OCI-LY7 (cell line): ENCODE measurements at regions not wholly inside any gene's neighbourhood (a gene's known extent, or its start where the extent isn't known, plus 50 kb on each side); places are given as distances from the start of the nearest gene placed in this dataset.

Experiments
- BruUV-seq: library from RNA; stranded (reverse); fragments of 400-500 nt; replicated peaks from 2 replicates; lab custom pipeline; 2021; lab: Mats Ljungman, UMichigan
- CTCF ChIA-PET: fragments of 300-600 bp; sonication (Branson Sonifier 250); formaldehyde crosslinking; loops from one replicate; lab custom pipeline; 2022; ENCODE audit warnings: antibody characterized with exemption; ENCODE audit not compliant: unreplicated experiment; lab: Charles Lee
- POLR2A ChIA-PET: fragments of 300-600 bp; sonication (Branson Sonifier 250); formaldehyde crosslinking; loops from one replicate; lab custom pipeline; 2022; ENCODE audit warnings: antibody characterized with exemption; lab: Charles Lee
- DNase-seq: peaks from one replicate; pipeline ENCODE4 v3.0.0-alpha.2; 2015; ENCODE audit warnings: low spot score
- H2AFZ ChIP-seq: fragments of 200-600 bp; sonication (generic), shearing (Covaris generic); 2 replicates; pipeline ENCODE4 v1.6.1; 2014; ENCODE audit warnings: mild to moderate bottlenecking, antibody characterized with exemption, low read length, moderate library complexity
- H3K27ac ChIP-seq: fragments of 200-600 bp; sonication (generic); 2 replicates; pipeline ENCODE4 v1.5.1; 2014; ENCODE audit warnings: mixed run types, low read depth, mild to moderate bottlenecking, moderate library complexity, low read length, inconsistent platforms; ENCODE audit not compliant: poor library complexity, severe bottlenecking
- H3K36me3 ChIP-seq: fragments of 200-600 bp; sonication (generic); 2 replicates; pipeline ENCODE4 v1.6.1; 2014; ENCODE audit warnings: mild to moderate bottlenecking, antibody characterized with exemption, low read length, moderate library complexity, mixed read lengths; ENCODE audit not compliant: insufficient read depth
- H3K4me1 ChIP-seq: fragments of 200-600 bp; sonication (generic); 2 replicates; pipeline ENCODE4 v1.5.1; 2014; ENCODE audit warnings: mild to moderate bottlenecking, low read length; ENCODE audit not compliant: insufficient read depth, poor library complexity, severe bottlenecking
- H3K4me2 ChIP-seq: fragments of 200-600 bp; sonication (generic); 2 replicates; pipeline ENCODE4 v1.6.1; 2014; ENCODE audit warnings: mild to moderate bottlenecking, low read length
- H3K4me3 ChIP-seq: fragments of 200-600 bp; sonication (generic); 2 replicates; pipeline ENCODE4 v1.5.1; 2014; ENCODE audit warnings: mild to moderate bottlenecking, low read depth, low read length; ENCODE audit not compliant: poor library complexity, severe bottlenecking
- H3K79me2 ChIP-seq: fragments of 200-600 bp; sonication (generic); 2 replicates; pipeline ENCODE4 v1.6.1; 2016; ENCODE audit warnings: low read depth, mild to moderate bottlenecking, low read length, moderate library complexity, mixed read lengths; ENCODE audit not compliant: insufficient read depth
- H3K9me2 ChIP-seq: fragments of 200-600 bp; sonication (generic); 2 replicates; pipeline ENCODE4 v1.6.1; 2016; ENCODE audit warnings: mild to moderate bottlenecking, low read length, mixed read lengths; ENCODE audit not compliant: insufficient read depth
- H3K9me3 ChIP-seq: fragments of 200-600 bp; sonication (generic); 2 replicates; pipeline ENCODE4 v1.6.1; 2014; ENCODE audit warnings: mild to moderate bottlenecking, mixed run types, low read length, mixed read lengths
- H4K20me1 ChIP-seq: fragments of 200-600 bp; sonication (generic); 2 replicates; pipeline ENCODE4 v1.6.1; 2014; ENCODE audit warnings: mild to moderate bottlenecking, antibody characterized with exemption, low read length, moderate library complexity, mixed read lengths; ENCODE audit not compliant: insufficient read depth
- CTCF ChIP-seq: fragments of 200-600 bp; sonication (generic); conservative IDR thresholded peaks from 2 replicates; pipeline ENCODE4 v1.5.1; 2014; ENCODE audit warnings: mild to moderate bottlenecking, antibody characterized with exemption, low read length, moderate library complexity, mixed read lengths
- EZH2phosphoT487 ChIP-seq: fragments of 200-600 bp; sonication (generic); IDR thresholded peaks from 2 replicates; pipeline ENCODE4 v1.6.1; 2018; ENCODE audit warnings: low read depth, borderline replicate concordance, mild to moderate bottlenecking, mixed run types, antibody characterized with exemption, low read length, moderate library complexity, mixed read lengths
- intact Hi-C: fragments of 100-400 bp; cut with micrococcal nuclease; formaldehyde crosslinking; loops from one replicate; pipeline ENCODE4 v1.10.0; 2022; ENCODE audit not compliant: unreplicated experiment

GRCh38 chr12:115828168-115828567 lies 449.3 kb downstream of the MED13L start:
- Histone ChIP-seq H3K9me3 (no peaks in the 10 kb centered on the region), H3K4me1 (no peaks in the 10 kb centered on the region), H3K27ac (no peak overlapping the region), H4K20me1 (no peaks in the 10 kb centered on the region), H2AFZ (no peak overlapping the region), H3K4me3 (no peak overlapping the region), H3K36me3 (no peaks in the 10 kb centered on the region), H3K9me2 (no peaks in the 10 kb centered on the region), H3K79me2 (no peaks in the 10 kb centered on the region), H3K4me2 (no peak overlapping the region)
- no peak for TF ChIP-seq EZH2phosphoT487
- no peak for TF ChIP-seq CTCF
- intact Hi-C loops, result no loop called here
- ChIA-PET POLR2A (no interaction called here), CTCF (no interaction called here)
- BruUV-seq, result no TSS peak
- DNase-seq, result no peak

GRCh38 chr12:115824936-115825602 lies 452.4 kb downstream of the MED13L start:
- H3K4me2 ChIP-seq, result no peak overlapping the region
- no peaks in the 10 kb centered on the region for H3K79me2 ChIP-seq
- DNase-seq, result no peak
- no peaks in the 10 kb centered on the region for H3K36me3 ChIP-seq
- no peaks in the 10 kb centered on the region for H3K9me3 ChIP-seq
- H3K4me3 ChIP-seq, result no peak overlapping the region
- no peak overlapping the region for H3K27ac ChIP-seq
- H3K9me2 ChIP-seq, result no peaks in the 10 kb centered on the region
- TF ChIP-seq EZH2phosphoT487 (no peak), CTCF (no peak)
- H3K4me1 ChIP-seq, result no peaks in the 10 kb centered on the region
- intact Hi-C loops, result no loop called here
- H2AFZ ChIP-seq, result no peak overlapping the region
- POLR2A ChIA-PET, result no interaction called here
- CTCF ChIA-PET, result no interaction called here
- no peaks in the 10 kb centered on the region for H4K20me1 ChIP-seq
- BruUV-seq, result no TSS peak

- no peaks in the 10 kb centered on the region for H4K20me1 ChIP-seq
- DNase-seq, result no peak
- no peak overlapping the region for H3K27ac ChIP-seq
- H3K4me3 ChIP-seq, result no peak overlapping the region
- TF ChIP-seq CTCF (no peak), EZH2phosphoT487 (no peak)
- intact Hi-C loops, result no loop called here
- H3K9me3 ChIP-seq, result no peaks in the 10 kb centered on the region
- no peak overlapping the region for H2AFZ ChIP-seq
- ChIA-PET POLR2A (no interaction called here), CTCF (no interaction called here)
- no peaks in the 10 kb centered on the region for H3K79me2 ChIP-seq
- H3K4me2 ChIP-seq, result no peak overlapping the region
- H3K36me3 ChIP-seq, result no peaks in the 10 kb centered on the region
- no TSS peak for BruUV-seq
- no peaks in the 10 kb centered on the region for H3K9me2 ChIP-seq
- no peaks in the 10 kb centered on the region for H3K4me1 ChIP-seq
Observed at GRCh38 chr12:115823635-115824034, 453.9 kb downstream of the MED13L start.
